OCI-LY3 (cell line): ENCODE measurements at regions not wholly inside any gene's neighbourhood (a gene's known extent, or its start where the extent isn't known, plus 50 kb on each side); places are given as distances from the start of the nearest gene placed in this dataset.

Experiments used
- H2AFZ ChIP-seq: fragments of 200-600, 300-600 bp; shearing (Covaris generic); 2 replicates; pipeline ENCODE4 v1.6.0; 2014; ENCODE audit warnings: antibody characterized with exemption, low read depth, low read length
- H3K27ac ChIP-seq: fragments of 200-600, 300-600 bp; sonication (generic); 2 replicates; pipeline ENCODE4 v1.5.1; 2014; ENCODE audit warnings: mild to moderate bottlenecking, low read length, moderate library complexity, mixed read lengths
- H3K27me3 ChIP-seq: fragments of 200-600, 300-600 bp; sonication (generic); 2 replicates; pipeline ENCODE4 v1.6.1; 2014; ENCODE audit warnings: low read depth, low read length, mixed read lengths
- H3K36me3 ChIP-seq: fragments of 200-600, 300-600 bp; sonication (generic); replicated peaks from 2 replicates; pipeline ENCODE3; 2014; ENCODE audit warnings: low read depth, low read length, mixed read lengths
- H3K4me1 ChIP-seq: fragments of 300-600, 200-600 bp; sonication (generic); 2 replicates; pipeline ENCODE4 v1.6.1; 2014; ENCODE audit warnings: low read length, mixed read lengths
- H3K4me2 ChIP-seq: fragments of 200-600, 300-600 bp; sonication (generic); 2 replicates; pipeline ENCODE4 v1.6.1; 2014; ENCODE audit warnings: low read length, mixed read lengths
- H3K4me3 ChIP-seq: fragments of 300-600, 200-600 bp; sonication (generic); 2 replicates; pipeline ENCODE4 v1.5.1; 2014; ENCODE audit warnings: antibody characterized with exemption, mild to moderate bottlenecking, low read length, moderate library complexity
- H3K79me2 ChIP-seq: fragments of 300-600, 200-600 bp; shearing (Covaris generic); 2 replicates; pipeline ENCODE4 v1.6.1; 2014; ENCODE audit warnings: mild to moderate bottlenecking, low read length, mixed read lengths
- H3K9ac ChIP-seq: fragments of 300-600, 200-600 bp; shearing (Covaris generic); 2 replicates; pipeline ENCODE4 v1.6.0; 2014; ENCODE audit warnings: mild to moderate bottlenecking, low read length, moderate library complexity
- H3K9me3 ChIP-seq: fragments of 200-600, 300-600 bp; shearing (Covaris generic); 2 replicates; pipeline ENCODE4 v1.6.1; 2014; ENCODE audit warnings: low read length, mixed read lengths; ENCODE audit not compliant: insufficient read depth
- H4K20me1 ChIP-seq: fragments of 200-600, 300-600 bp; sonication (generic); 2 replicates; pipeline ENCODE4 v1.6.1; 2016; ENCODE audit warnings: low read length, mixed read lengths; ENCODE audit not compliant: insufficient read depth
- EZH2phosphoT487 ChIP-seq: fragments of 200-600 bp; shearing (Covaris generic); IDR thresholded peaks from 2 replicates; pipeline ENCODE4 v1.6.1; 2018; ENCODE audit warnings: antibody characterized with exemption, mixed run types, low read depth
- TF ChIP-seq, protein P1 (sequence below): fragments of 200-600, 300-600 bp; sonication (generic); IDR thresholded peaks from 2 replicates; pipeline ENCODE4 v1.5.1; 2014; ENCODE audit warnings: antibody characterized with exemption, low read length, low read depth

DNA sequence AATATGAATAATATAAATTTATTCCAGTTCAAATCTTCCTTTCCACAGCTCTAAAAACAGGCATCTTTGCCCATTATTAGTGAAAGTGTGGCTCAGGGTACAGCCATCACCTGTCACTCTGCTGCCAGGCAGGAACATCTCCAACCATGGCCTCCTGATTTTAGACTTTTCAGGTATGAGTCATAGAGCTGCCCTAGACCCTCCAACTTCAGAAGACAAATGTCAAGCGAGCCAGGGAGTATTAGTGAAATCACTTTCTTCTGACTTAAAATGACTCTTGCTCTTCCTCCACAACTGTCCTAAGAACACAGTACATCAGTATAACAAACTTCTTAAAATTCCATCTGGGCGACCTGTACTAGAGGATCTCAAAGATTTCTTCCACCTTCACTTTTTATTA, 78.1 kb upstream of the AKAP13 start:
- H3K4me3 ChIP-seq: peak overlapping the region; percentile 18; the same call in 1 of the 2 replicates
- no peaks in the 10 kb centered on the region for H3K36me3 ChIP-seq
- H3K79me2 ChIP-seq: no peaks in the 10 kb centered on the region
- no peaks in the 10 kb centered on the region for H4K20me1 ChIP-seq
- H3K4me2 ChIP-seq: peak overlapping the region; percentile 63
- H3K4me1 ChIP-seq: peaks cover 46% of the 10 kb centered on the region
- H3K9ac ChIP-seq: 0 out of 2 replicates have a peak overlapping the region, but pooled peaks have one; percentile 4
- H2AFZ ChIP-seq: no peak overlapping the region
- TF ChIP-seq, protein P1, sequence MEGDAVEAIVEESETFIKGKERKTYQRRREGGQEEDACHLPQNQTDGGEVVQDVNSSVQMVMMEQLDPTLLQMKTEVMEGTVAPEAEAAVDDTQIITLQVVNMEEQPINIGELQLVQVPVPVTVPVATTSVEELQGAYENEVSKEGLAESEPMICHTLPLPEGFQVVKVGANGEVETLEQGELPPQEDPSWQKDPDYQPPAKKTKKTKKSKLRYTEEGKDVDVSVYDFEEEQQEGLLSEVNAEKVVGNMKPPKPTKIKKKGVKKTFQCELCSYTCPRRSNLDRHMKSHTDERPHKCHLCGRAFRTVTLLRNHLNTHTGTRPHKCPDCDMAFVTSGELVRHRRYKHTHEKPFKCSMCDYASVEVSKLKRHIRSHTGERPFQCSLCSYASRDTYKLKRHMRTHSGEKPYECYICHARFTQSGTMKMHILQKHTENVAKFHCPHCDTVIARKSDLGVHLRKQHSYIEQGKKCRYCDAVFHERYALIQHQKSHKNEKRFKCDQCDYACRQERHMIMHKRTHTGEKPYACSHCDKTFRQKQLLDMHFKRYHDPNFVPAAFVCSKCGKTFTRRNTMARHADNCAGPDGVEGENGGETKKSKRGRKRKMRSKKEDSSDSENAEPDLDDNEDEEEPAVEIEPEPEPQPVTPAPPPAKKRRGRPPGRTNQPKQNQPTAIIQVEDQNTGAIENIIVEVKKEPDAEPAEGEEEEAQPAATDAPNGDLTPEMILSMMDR: no peak
- TF ChIP-seq EZH2phosphoT487: no peak
- no peak overlapping the region for H3K27ac ChIP-seq
- no peaks in the 10 kb centered on the region for H3K9me3 ChIP-seq
- H3K27me3 ChIP-seq: peaks cover 5% of the 10 kb centered on the region

DNA sequence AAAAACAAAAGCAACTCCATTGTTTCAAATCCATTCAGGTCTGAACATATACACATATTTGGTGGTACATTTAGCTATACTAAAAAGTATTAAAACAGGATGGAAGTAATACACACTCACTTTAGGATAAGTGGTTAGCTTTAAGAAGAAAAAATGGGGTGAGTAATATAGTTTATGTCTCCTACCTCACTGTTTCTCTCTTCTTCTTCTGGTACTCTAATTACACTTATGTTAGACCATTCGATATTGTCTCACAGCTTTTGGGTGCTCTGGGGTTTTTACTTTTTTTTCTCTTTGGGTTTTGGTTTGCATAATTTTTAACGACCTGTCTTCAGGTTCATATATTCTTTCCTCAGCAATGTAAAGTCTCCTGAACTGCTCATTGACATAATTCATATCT, 75.4 kb upstream of the AKAP13 start:
- H3K79me2 ChIP-seq: no peaks in the 10 kb centered on the region
- no peaks in the 10 kb centered on the region for H4K20me1 ChIP-seq
- no peak overlapping the region for H3K9ac ChIP-seq
- peaks cover 49% of the 10 kb centered on the region for H3K4me1 ChIP-seq
- no peaks in the 10 kb centered on the region for H3K9me3 ChIP-seq
- H2AFZ ChIP-seq: no peak overlapping the region
- H3K36me3 ChIP-seq: no peaks in the 10 kb centered on the region
- no peak for TF ChIP-seq EZH2phosphoT487
- TF ChIP-seq, protein P1: no peak
- no peak overlapping the region for H3K4me2 ChIP-seq
- H3K4me3 ChIP-seq: no peak overlapping the region
- no peaks in the 10 kb centered on the region for H3K27me3 ChIP-seq
- no peak overlapping the region for H3K27ac ChIP-seq

DNA sequence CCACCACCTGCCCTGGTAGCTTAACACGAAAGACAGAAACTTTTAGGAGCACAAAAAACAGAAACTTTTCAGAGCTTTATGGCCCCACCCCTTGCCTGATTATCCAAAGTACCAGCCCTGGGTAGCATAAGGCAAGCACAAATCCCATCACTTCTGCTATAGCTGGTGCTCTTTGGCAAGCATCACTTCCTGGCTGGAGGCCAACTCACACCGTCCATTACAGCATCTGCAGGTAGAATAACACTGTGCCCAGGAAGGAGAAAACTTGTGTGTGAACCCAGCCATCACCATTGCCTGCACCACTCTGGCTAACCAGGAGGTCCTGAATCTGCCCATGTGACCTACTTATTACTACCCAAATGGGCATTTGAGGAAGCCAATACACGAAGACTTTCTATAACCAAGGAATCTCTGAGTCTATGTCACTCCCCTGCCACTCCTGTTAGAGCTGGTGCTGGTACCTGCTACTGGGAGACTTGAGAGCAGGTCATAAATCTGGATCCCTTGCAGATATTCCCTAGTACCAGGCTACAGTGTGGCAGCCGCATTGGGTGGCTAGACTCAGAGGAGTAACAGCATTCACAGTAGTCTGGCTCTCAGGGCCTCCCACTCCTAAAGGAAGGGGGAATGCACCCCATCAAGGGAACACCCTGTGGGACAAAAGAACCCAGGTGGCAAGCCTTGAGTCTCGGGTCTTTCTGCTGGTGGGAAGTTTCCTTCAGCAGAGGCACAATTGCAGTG, 73.3 kb upstream of the AKAP13 start:
- Histone ChIP-seq H3K36me3 (peaks cover 5% of the 10 kb centered on the region), H4K20me1 (no peaks in the 10 kb centered on the region), H3K4me1 (peaks cover 43% of the 10 kb centered on the region), H3K4me2 (no peak overlapping the region), H2AFZ (no peak overlapping the region), H3K9ac (no peak overlapping the region), H3K79me2 (no peaks in the 10 kb centered on the region), H3K27me3 (no peaks in the 10 kb centered on the region), H3K9me3 (no peaks in the 10 kb centered on the region), H3K27ac (no peak overlapping the region), H3K4me3 (no peak overlapping the region)
- no peak for TF ChIP-seq EZH2phosphoT487
- TF ChIP-seq, protein P1: no peak

DNA sequence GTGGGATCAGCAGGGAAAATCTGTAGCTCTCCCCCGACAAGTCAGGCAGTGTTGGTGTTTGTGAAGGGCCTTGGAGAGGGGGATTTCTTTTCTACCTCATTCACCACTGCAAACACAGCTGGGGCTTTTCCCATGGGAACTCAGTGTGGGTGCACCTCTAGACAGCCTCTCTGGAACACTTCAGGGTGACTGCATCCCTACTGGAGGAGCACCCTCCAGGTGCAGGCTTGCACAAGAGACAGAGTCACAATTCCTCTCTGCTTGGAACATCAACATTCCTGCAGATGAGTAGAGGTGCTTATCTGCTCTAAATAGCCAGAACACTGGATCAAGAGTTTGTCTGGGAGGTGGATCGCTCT, 72.7 kb upstream of the AKAP13 start:
- Histone ChIP-seq H3K9me3 (no peaks in the 10 kb centered on the region), H2AFZ (no peak overlapping the region), H3K36me3 (peaks cover 5% of the 10 kb centered on the region), H3K4me1 (peaks cover 40% of the 10 kb centered on the region), H3K4me2 (no peak overlapping the region), H3K27ac (no peak overlapping the region), H4K20me1 (no peaks in the 10 kb centered on the region), H3K9ac (no peak overlapping the region), H3K79me2 (no peaks in the 10 kb centered on the region), H3K27me3 (no peaks in the 10 kb centered on the region), H3K4me3 (no peak overlapping the region)
- TF ChIP-seq, protein P1: no peak
- no peak for TF ChIP-seq EZH2phosphoT487
